Osteoblast (primary cell): ENCODE measurements at regions not wholly inside any gene's neighbourhood (a gene's known extent, or its start where the extent isn't known, plus 50 kb on each side); places are given as distances from the start of the nearest gene placed in this dataset.
A peak's percentile ranks its signal among the peaks of the same experiment; 100 is the strongest.
"Not testable (repeated sequence)": the region's sequence is repeated elsewhere in the genome, so short reads cannot be mapped to it uniquely, and the experiment has no call there.

Source experiments
- DNase-seq: peaks from one replicate; pipeline ENCODE4 v3.0.0; 2011; ENCODE audit warnings: low spot score, mixed read lengths; ENCODE audit not compliant: insufficient read length; ENCODE audit errors: missing footprints
- H2AFZ ChIP-seq: 2 replicates; pipeline ENCODE4 v1.6.0; 2011; ENCODE audit warnings: mild to moderate bottlenecking, low read length
- H3K27ac ChIP-seq: 2 replicates; pipeline ENCODE4 v1.5.1; 2011; ENCODE audit warnings: mild to moderate bottlenecking, low read depth, low read length, moderate library complexity
- H3K27me3 ChIP-seq: 2 replicates; pipeline ENCODE4 v1.6.0; 2012; ENCODE audit warnings: mild to moderate bottlenecking, control low read depth, inconsistent platforms, low read length, moderate library complexity; ENCODE audit not compliant: insufficient read depth
- H3K36me3 ChIP-seq: 2 replicates; pipeline ENCODE4 v1.5.1; 2011; ENCODE audit warnings: mild to moderate bottlenecking, low read length, control low read depth, moderate library complexity; ENCODE audit not compliant: insufficient read depth
- H3K4me1 ChIP-seq: 2 replicates; pipeline ENCODE4 v1.5.1; 2011; ENCODE audit warnings: mild to moderate bottlenecking, low read length, control low read depth, moderate library complexity; ENCODE audit not compliant: insufficient read depth
- H3K4me2 ChIP-seq: 2 replicates; pipeline ENCODE4 v1.6.0; 2011; ENCODE audit warnings: mild to moderate bottlenecking, low read length; ENCODE audit not compliant: insufficient read depth
- H3K4me3 ChIP-seq: fragments of 200-600 bp; sonication (generic); 3 replicates; pipeline ENCODE4 v1.5.1; 2012; ENCODE audit warnings: mild to moderate bottlenecking, low read length, inconsistent platforms; ENCODE audit not compliant: insufficient read depth
- H3K79me2 ChIP-seq: 2 replicates; pipeline ENCODE4 v1.6.0; 2012; ENCODE audit warnings: mild to moderate bottlenecking, low read length, control low read depth, inconsistent platforms; ENCODE audit not compliant: insufficient read depth
- H3K9me3 ChIP-seq: 2 replicates; pipeline ENCODE4 v1.5.1; 2011; ENCODE audit warnings: low read depth, low read length, control low read depth
- H4K20me1 ChIP-seq: 2 replicates; pipeline ENCODE4 v1.6.0; 2012; ENCODE audit warnings: mild to moderate bottlenecking, low read length, control low read depth; ENCODE audit not compliant: insufficient read depth
- CTCF ChIP-seq: IDR thresholded peaks from 2 replicates; pipeline ENCODE4 v1.5.1; 2011; ENCODE audit warnings: mild to moderate bottlenecking, low read depth, low read length, moderate library complexity; ENCODE audit errors: extremely low read depth

GRCh38 chr4:33739884-33740632, 2504.3 kb downstream of the ARAP2 start:
- H2AFZ ChIP-seq, result no peak overlapping the region
- no peak overlapping the region for H3K4me3 ChIP-seq
- no peak for TF ChIP-seq CTCF

GRCh38 chr4:33740871-33741270, 2503.4 kb downstream of the ARAP2 start:
- H3K4me1 ChIP-seq, H4K20me1 ChIP-seq, H3K36me3 ChIP-seq, H3K27me3 ChIP-seq, H3K79me2 ChIP-seq, H3K9me3 ChIP-seq, H3K4me3 ChIP-seq, H3K4me2 ChIP-seq, H3K27ac ChIP-seq, H2AFZ ChIP-seq: not testable (repeated sequence)
- DNase-seq, result peak; percentile 0

More at GRCh38 chr4:33739884-33740632, 2504.3 kb downstream of the ARAP2 start:
- Histone ChIP-seq H3K27ac (no peak overlapping the region), H3K4me2 (no peak overlapping the region), H3K36me3 (no peaks in the 10 kb centered on the region), H3K27me3 (no peaks in the 10 kb centered on the region), H4K20me1 (no peaks in the 10 kb centered on the region), H3K9me3 (no peaks in the 10 kb centered on the region), H3K4me1 (no peaks in the 10 kb centered on the region), H3K79me2 (no peaks in the 10 kb centered on the region)
- DNase-seq, result no peak

GRCh38 chr4:33746979-33747378, 2497.3 kb downstream of the ARAP2 start:
- Histone ChIP-seq H4K20me1 (no peaks in the 10 kb centered on the region), H3K4me2 (no peak overlapping the region), H3K79me2 (no peaks in the 10 kb centered on the region), H2AFZ (no peak overlapping the region), H3K27me3 (no peaks in the 10 kb centered on the region), H3K4me1 (no peaks in the 10 kb centered on the region), H3K9me3 (no peaks in the 10 kb centered on the region), H3K4me3 (no peak overlapping the region), H3K36me3 (no peaks in the 10 kb centered on the region), H3K27ac (no peak overlapping the region)
- no peak for DNase-seq
- no peak for TF ChIP-seq CTCF

GRCh38 chr4:33751050-33751449, 2493.3 kb downstream of the ARAP2 start:
- H3K79me2 ChIP-seq, result no peaks in the 10 kb centered on the region
- no peak overlapping the region for H2AFZ ChIP-seq
- no peak overlapping the region for H3K4me2 ChIP-seq
- no peak overlapping the region for H3K4me3 ChIP-seq
- H3K27me3 ChIP-seq, result no peaks in the 10 kb centered on the region
- no peaks in the 10 kb centered on the region for H4K20me1 ChIP-seq
- no peaks in the 10 kb centered on the region for H3K4me1 ChIP-seq
- H3K9me3 ChIP-seq, result no peaks in the 10 kb centered on the region
- no peak for DNase-seq
- no peak overlapping the region for H3K27ac ChIP-seq
- no peak for TF ChIP-seq CTCF
- H3K36me3 ChIP-seq, result no peaks in the 10 kb centered on the region
